NT2/D1 (cell line): ENCODE measurements at regions not wholly inside any gene's neighbourhood (a gene's known extent, or its start where the extent isn't known, plus 50 kb on each side); places are given as distances from the start of the nearest gene placed in this dataset.

Experiments used
- DNase-seq: peaks from one replicate; pipeline ENCODE4 v3.0.0-alpha.2; 2011; ENCODE audit warnings: low read depth, low spot score
- H3K27me3 ChIP-seq: 2 replicates; pipeline ENCODE4 v1.6.0; 2011; ENCODE audit warnings: mild to moderate bottlenecking; ENCODE audit not compliant: insufficient read length, insufficient read depth
- H3K36me3 ChIP-seq: 2 replicates; pipeline ENCODE4 v1.6.1; 2011; ENCODE audit warnings: mild to moderate bottlenecking, low read length, mixed read lengths; ENCODE audit not compliant: insufficient read depth, insufficient read length
- H3K4me1 ChIP-seq: 2 replicates; pipeline ENCODE4 v1.5.1; 2011; ENCODE audit not compliant: insufficient read depth, insufficient read length
- H3K4me3 ChIP-seq: 2 replicates; pipeline ENCODE4 v1.5.1; 2011; ENCODE audit warnings: low read depth; ENCODE audit not compliant: insufficient read length
- H3K9ac ChIP-seq: 2 replicates; pipeline ENCODE4 v1.6.0; 2011; ENCODE audit warnings: low read depth; ENCODE audit not compliant: insufficient read length
- H3K9me3 ChIP-seq: 2 replicates; pipeline ENCODE4 v1.5.1; 2011; ENCODE audit warnings: mild to moderate bottlenecking, low read length; ENCODE audit not compliant: insufficient read depth
- SUZ12 ChIP-seq: IDR thresholded peaks from 2 replicates; pipeline ENCODE4 v1.6.1; 2011; ENCODE audit not compliant: insufficient read length, insufficient read depth; ENCODE audit errors: extremely low read depth
- YY1 ChIP-seq: IDR thresholded peaks from 2 replicates; pipeline ENCODE4 v1.6.1; 2011; ENCODE audit not compliant: insufficient read length, insufficient read depth
- ZNF274 ChIP-seq: IDR thresholded peaks from 2 replicates; pipeline ENCODE4 v1.6.1; 2011; ENCODE audit warnings: mild to moderate bottlenecking, low read depth, low read length

DNA sequence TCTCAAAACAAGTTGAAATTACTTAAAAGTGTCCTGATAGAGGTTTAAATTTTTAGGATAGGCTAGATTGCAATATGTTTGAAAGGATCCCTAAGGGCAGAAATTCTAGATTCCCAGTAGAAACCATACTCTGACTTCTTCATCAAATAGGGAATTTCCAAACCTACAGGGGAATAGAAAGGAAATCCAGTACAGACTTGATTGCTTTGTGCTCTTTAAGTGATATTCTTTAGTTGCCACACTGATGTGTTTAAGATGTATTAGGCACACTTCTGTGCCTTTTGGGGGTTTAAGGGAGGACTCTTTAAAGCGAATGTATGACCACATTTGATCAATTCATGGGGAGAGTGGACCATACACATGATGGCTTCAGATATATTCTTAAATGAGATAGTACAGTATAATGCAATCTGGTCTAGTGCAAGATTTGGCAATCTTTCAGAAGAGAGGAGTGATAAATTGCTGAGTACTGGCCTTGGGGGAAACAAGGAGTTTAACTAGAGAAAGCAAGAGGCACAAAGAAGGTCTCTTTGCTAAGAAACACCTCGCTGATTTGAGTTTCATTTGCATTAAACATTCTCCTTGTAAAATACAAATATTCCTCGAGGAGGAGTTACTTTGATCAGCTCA, 268.8 kb upstream of the NR5A2 start:
- no peak overlapping the region for H3K9ac ChIP-seq
- no peak overlapping the region for H3K4me3 ChIP-seq
- TF ChIP-seq SUZ12 (no peak), YY1 (no peak), ZNF274 (no peak)
- no peaks in the 10 kb centered on the region for H3K36me3 ChIP-seq
- no peak for DNase-seq
- no peaks in the 10 kb centered on the region for H3K4me1 ChIP-seq
- H3K9me3 ChIP-seq, result 0 out of 2 replicates have a peak, but pooled peaks cover 4% of the 10 kb centered on the region
- H3K27me3 ChIP-seq, result no peaks in the 10 kb centered on the region

DNA sequence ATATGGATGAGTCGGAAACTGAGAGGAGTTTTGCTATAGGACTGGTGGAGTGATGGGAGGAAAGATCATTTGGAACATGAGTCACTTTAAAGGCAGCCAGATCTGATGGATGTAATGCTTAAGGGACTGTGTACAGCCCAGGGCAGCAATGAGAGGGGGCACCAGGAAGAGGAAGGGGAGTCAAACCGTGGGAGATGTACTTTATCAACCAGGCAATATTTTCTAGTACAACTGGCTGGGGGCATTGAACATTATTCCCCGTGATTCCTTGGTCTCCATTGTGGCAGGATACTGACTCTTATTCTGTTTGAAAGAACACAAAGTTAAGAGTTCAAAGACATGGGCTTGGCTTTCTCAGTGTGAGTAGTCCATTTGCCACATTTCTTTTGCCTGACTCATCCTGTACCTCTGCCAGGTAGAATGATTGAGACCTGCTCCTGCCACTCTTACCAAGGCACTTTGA, 268.2 kb upstream of the NR5A2 start:
- no peaks in the 10 kb centered on the region for H3K27me3 ChIP-seq
- DNase-seq, result no peak
- H3K36me3 ChIP-seq, result no peaks in the 10 kb centered on the region
- H3K4me1 ChIP-seq, result no peaks in the 10 kb centered on the region
- no peak overlapping the region for H3K9ac ChIP-seq
- H3K4me3 ChIP-seq, result no peak overlapping the region
- no peaks in the 10 kb centered on the region for H3K9me3 ChIP-seq
- TF ChIP-seq YY1, result no peak
- TF ChIP-seq ZNF274, result no peak
- no peak for TF ChIP-seq SUZ12

DNA sequence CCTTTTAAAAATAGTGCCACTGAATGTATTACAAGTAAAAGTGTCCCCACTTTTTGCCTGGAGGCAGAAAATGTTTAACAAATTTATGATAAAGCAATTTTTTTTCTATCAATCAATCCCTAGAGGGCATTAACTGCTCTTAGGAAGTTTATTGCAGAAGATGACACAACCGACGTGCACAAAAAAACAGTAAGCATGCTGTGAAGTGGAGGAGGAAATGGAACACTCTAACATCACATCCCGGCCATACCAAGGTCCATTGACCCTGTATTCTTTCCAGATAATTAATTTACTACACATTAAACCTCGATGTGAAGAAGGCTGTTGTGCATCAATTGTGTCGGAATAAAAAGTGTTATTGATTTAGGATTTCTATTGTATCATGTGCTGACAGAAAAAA, 264.9 kb upstream of the NR5A2 start:
- Histone ChIP-seq H3K27me3 (no peaks in the 10 kb centered on the region), H3K4me1 (no peaks in the 10 kb centered on the region), H3K4me3 (no peak overlapping the region), H3K9me3 (peaks cover 17% of the 10 kb centered on the region), H3K9ac (no peak overlapping the region), H3K36me3 (no peaks in the 10 kb centered on the region)
- no peak for TF ChIP-seq YY1
- TF ChIP-seq SUZ12, result no peak
- TF ChIP-seq ZNF274, result no peak
- no peak for DNase-seq

DNA sequence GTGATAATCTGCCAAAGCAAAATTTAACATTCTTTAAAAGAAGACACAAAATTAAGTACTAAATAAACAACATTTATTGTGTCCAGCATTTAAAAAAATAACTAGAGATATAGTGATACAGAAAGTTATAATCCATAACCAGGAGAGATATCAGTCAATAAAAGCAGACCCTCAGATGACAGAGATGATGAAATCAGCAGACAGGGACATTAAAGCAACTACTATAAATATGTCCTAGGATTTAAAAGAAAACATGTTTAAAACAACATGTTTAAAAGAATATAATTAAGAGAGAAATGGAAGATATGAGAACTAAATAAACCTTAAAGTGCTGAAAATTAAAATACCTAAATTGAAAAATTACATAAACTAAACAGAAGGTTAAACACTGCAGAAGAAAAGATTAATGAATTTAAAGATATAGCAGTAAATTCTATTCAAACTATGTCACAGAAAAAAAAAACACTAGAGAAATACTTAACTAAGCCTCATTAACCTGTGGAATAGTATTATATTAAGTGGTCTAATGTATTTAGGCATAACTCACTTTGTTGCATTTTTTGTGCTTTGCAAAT, 261.2 kb upstream of the NR5A2 start:
- H3K27me3 ChIP-seq, result no peaks in the 10 kb centered on the region
- DNase-seq, result no peak

DNA sequence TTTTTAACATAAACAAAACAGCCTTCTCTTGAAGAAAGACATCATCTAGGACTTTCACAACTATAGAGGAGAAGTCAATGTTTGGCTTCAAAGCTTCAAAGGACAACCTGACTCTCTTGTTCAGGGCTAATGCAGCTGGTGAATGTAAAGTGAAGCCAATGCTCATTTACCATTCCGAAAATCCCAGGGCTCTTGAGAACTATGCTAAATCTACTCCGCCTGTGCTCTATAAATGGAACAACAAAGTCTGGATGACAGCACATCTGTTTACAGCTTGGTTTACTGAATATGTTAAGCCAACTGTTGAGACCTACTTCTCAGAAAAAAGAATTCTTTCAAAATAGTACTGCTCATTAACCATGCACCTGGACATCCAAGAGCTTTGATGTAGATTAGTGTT, 259.8 kb upstream of the NR5A2 start:
- H3K4me1 ChIP-seq, result no peaks in the 10 kb centered on the region

More for the DNA sequence above, 261.2 kb upstream of the NR5A2 start:
- Histone ChIP-seq H3K9me3 (peaks cover 17% of the 10 kb centered on the region), H3K36me3 (no peaks in the 10 kb centered on the region), H3K4me3 (no peak overlapping the region), H3K4me1 (no peaks in the 10 kb centered on the region), H3K9ac (no peak overlapping the region)
- TF ChIP-seq SUZ12, result no peak
- TF ChIP-seq ZNF274, result no peak
- no peak for TF ChIP-seq YY1

DNA sequence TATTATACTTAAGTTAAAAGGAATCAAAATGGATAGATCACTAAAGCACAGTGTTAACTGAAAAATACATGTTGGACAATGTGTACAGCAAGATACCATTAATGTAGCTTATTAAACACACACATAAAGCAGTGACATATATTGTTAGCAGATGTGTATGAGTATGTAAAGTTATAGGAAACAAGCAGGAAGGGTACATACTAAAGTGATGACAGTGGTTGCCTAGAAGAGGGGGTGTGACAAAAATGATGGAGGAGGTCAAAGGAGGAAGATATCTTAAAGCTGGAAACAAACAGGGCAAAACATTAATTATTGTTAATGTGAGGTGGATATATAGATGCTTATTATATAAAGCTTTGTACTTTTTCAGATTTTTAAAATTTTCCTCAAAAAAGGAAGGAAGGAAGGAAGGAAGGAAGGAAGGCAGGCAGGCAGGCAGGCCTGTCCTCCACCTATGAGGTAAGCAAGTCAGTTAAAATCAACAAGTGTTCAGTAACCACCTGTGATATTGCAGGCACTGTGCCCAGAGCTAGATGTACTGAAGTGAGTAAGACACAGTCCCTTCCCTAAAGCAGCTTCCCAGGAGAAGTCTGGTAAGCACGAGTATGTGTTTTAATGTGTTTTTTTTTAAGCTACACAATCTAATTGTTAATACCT, 252.9 kb upstream of the NR5A2 start:
- no peak for TF ChIP-seq ZNF274
- TF ChIP-seq YY1, result no peak
- no peak for TF ChIP-seq SUZ12
- Histone ChIP-seq H3K36me3 (no peaks in the 10 kb centered on the region), H3K4me1 (no peaks in the 10 kb centered on the region), H3K27me3 (no peaks in the 10 kb centered on the region), H3K9ac (no peak overlapping the region), H3K4me3 (no peak overlapping the region), H3K9me3 (no peaks in the 10 kb centered on the region)
- DNase-seq, result no peak

More for the DNA sequence above, 259.8 kb upstream of the NR5A2 start:
- no peak overlapping the region for H3K4me3 ChIP-seq
- no peak for TF ChIP-seq YY1
- no peak for TF ChIP-seq SUZ12
- no peak for TF ChIP-seq ZNF274
- H3K9ac ChIP-seq, result no peak overlapping the region
- peaks cover 17% of the 10 kb centered on the region for H3K9me3 ChIP-seq
- H3K27me3 ChIP-seq, result no peaks in the 10 kb centered on the region
- no peak for DNase-seq
- H3K36me3 ChIP-seq, result no peaks in the 10 kb centered on the region

DNA sequence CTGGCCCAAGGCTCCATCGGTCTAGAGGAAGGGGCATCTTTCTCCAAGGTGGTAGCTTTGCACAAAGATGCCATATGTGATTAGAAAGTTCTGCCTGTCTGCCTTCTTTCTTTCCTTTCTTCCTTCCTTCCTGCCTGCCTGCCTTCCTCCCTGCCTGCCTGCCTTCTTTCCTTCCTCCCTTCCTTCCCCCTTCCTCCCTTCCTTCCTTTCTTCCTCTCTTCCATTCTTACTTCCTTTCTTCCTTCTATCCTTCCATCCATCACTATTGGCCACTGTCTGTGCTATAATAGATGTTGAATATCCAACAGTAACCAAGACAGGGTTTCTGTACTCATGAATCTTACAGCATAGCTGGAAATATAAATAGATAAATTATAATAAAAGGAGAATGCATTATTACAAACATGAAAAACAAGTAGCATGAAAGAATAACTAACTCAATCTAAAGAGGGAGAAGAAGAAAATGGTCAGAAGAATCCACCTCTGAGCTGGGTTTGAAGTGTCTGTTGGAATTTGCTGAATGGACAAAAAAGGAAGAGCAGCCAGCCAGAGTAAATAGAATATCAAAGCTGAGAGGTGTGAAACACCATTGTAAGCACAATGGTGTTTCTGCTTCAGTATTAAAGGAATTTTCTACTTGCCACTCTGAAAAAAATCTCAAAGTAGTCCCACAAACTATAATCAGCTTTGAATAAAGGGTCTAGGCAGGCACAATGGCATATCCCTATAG, 250.6 kb upstream of the NR5A2 start:
- Histone ChIP-seq H3K9ac (no peak overlapping the region), H3K36me3 (no peaks in the 10 kb centered on the region), H3K4me1 (no peaks in the 10 kb centered on the region), H3K4me3 (no peak overlapping the region), H3K27me3 (no peaks in the 10 kb centered on the region), H3K9me3 (no peaks in the 10 kb centered on the region)
- TF ChIP-seq SUZ12, result no peak
- no peak for TF ChIP-seq ZNF274
- no peak for TF ChIP-seq YY1
- no peak for DNase-seq
